Right lobe of liver (tissue), 6 donors: ENCODE measurements at regions not wholly inside any gene's neighbourhood (a gene's known extent, or its start where the extent isn't known, plus 50 kb on each side); places are given as distances from the start of the nearest gene placed in this dataset.
"Not testable (repeated sequence)": the region's sequence is repeated elsewhere in the genome, so short reads cannot be mapped to it uniquely, and the experiment has no call there.

ENCODE experiments used
- ATAC-seq, 4 donors: fragments of 200-7000 bp; cut with Tn5 transposase; one replicate each; pipeline ENCODE4 v1.9.1; 2020; ENCODE audit warnings: mild to moderate bottlenecking in 4 of 4, moderate library complexity in 4 of 4
- DNase-seq, 3 donors: peaks; one replicate each; pipeline ENCODE4 v3.0.0-alpha.2; 2020
- H3K27ac ChIP-seq, 3 donors: fragments of 200-600 bp; one replicate each; pipeline ENCODE4 v1.8.0; 2022
- H3K27me3 ChIP-seq, 2 donors: fragments of 200-600 bp; one replicate each; pipeline ENCODE4 v1.8.0; 2022
- H3K36me3 ChIP-seq, 4 donors: fragments of 200-600 bp; sonication (generic) in 1 of 4; one replicate each; pipeline versions ENCODE4 v1.5.1 to v1.8.0; 2017 to 2022; ENCODE audit warnings: control low read depth in 1 of 4
- H3K4me1 ChIP-seq, 4 donors: fragments of 200-600 bp; sonication (generic) in 1 of 4; one replicate each; pipeline versions ENCODE4 v1.5.1 to v1.8.0; 2017 to 2022; ENCODE audit warnings: control low read depth in 1 of 4
- H3K4me3 ChIP-seq, 3 donors: fragments of 200-600 bp; one replicate each; pipeline ENCODE4 v1.8.0; 2022
- H3K9me3 ChIP-seq, 4 donors: fragments of 200-600 bp; sonication (generic) in 1 of 4; one replicate each; pipeline versions ENCODE4 v1.5.1 to v1.8.0; 2017 to 2022; ENCODE audit warnings: control low read depth in 1 of 4
- POLR2A ChIP-seq: fragments of 450-650 bp; IDR thresholded peaks from one replicate; pipeline ENCODE4 v1.6.1; 2017; ENCODE audit warnings: antibody characterized with exemption, mild to moderate bottlenecking
- WGBS: methylation state at CpG from one replicate; pipeline ENCODE4 v1.1.6; 2018; ENCODE audit warnings: low coverage, low lambda C conversion rate; ENCODE audit not compliant: insufficient coverage; ENCODE audit errors: missing lambda C conversion rate; 5-methylcytosine and 5-hydroxymethylcytosine counted together
- intact Hi-C, 2 donors: fragments of 100-400 bp; cut with DNase I; formaldehyde crosslinking; loops; one replicate each; pipeline versions ENCODE4 v1.11.2 to v1.14.1; 2022
- TF ChIP-seq, protein P1 (sequence below), 4 donors: fragments of 200-600 bp in 3 of 4; fragments of 450-650 bp in 1 of 4; IDR thresholded peaks; one replicate each; pipeline versions ENCODE4 v1.5.1 to v1.8.0; 2016 to 2022; ENCODE audit warnings: antibody characterized with exemption in 4 of 4, mild to moderate bottlenecking in 2 of 4
- donor health status: DM: no; HTN: yes; CAD: no.
- donor health status: DM: no; HTN: no; CAD: no.
- donor health status: DM: no; HTN: no; CAD: no.
- donor health status: DM: no; HTN: yes; CAD: no.
- donor health status: DM: no; HTN: yes; CAD: no.

DNA sequence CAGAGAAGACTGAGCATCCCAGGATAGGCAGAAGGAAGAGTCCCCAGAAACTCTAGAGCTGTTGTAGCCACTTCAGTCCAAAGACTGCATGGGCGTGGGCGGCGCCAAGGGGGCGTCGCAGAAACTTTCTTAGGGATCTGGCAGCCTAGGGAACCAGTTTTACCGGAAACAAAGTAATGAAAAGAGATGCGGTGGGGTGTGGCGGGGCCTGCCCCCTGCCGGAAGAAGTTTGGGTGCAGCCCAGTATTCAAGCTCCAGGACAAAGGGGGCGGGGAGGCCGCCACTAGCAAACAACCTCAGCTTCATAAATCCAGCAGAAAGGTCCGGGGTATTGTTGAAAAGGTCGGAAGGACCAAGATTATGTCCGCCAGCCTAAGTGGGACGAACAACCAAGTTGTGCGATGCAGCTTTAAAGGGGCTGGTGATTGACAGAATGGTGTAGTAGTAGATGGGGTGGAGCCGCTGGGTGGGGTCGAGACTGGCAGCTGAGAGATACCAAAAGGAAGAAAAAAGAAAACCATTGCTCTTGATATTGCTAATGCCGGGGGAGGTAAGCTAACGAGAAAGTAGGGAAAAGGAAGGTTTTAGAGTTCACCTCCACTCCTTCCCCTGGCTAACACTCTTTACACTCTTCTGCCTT lies 190.5 kb downstream of the RRAGB start:
- Histone ChIP-seq H3K27me3 (no peaks in the 10 kb centered on the region), H3K4me3 (peak overlapping the region; percentile 39 to 56 (median 45)), H3K36me3 (no peaks in the 10 kb centered on the region), H3K27ac (no peak overlapping the region), H3K4me1 (no peaks in the 10 kb centered on the region), H3K9me3 (no peaks in the 10 kb centered on the region)
- TF ChIP-seq, protein P1, sequence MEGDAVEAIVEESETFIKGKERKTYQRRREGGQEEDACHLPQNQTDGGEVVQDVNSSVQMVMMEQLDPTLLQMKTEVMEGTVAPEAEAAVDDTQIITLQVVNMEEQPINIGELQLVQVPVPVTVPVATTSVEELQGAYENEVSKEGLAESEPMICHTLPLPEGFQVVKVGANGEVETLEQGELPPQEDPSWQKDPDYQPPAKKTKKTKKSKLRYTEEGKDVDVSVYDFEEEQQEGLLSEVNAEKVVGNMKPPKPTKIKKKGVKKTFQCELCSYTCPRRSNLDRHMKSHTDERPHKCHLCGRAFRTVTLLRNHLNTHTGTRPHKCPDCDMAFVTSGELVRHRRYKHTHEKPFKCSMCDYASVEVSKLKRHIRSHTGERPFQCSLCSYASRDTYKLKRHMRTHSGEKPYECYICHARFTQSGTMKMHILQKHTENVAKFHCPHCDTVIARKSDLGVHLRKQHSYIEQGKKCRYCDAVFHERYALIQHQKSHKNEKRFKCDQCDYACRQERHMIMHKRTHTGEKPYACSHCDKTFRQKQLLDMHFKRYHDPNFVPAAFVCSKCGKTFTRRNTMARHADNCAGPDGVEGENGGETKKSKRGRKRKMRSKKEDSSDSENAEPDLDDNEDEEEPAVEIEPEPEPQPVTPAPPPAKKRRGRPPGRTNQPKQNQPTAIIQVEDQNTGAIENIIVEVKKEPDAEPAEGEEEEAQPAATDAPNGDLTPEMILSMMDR (IDR thresholded peaks at IDR 0.05), result peak in 3 of 4 donors; percentile 18 to 31 (median 29)
- no peak for TF ChIP-seq POLR2A
- DNase-seq (peak in 1 of 3 donors; percentile 18), ATAC-seq (peak in 3 of 4 donors; percentile 27 to 51 (median 48))
- intact Hi-C loops, result no loop called here
- WGBS, result 18% methylated on average over 20 of the region's 20 CpGs

DNA sequence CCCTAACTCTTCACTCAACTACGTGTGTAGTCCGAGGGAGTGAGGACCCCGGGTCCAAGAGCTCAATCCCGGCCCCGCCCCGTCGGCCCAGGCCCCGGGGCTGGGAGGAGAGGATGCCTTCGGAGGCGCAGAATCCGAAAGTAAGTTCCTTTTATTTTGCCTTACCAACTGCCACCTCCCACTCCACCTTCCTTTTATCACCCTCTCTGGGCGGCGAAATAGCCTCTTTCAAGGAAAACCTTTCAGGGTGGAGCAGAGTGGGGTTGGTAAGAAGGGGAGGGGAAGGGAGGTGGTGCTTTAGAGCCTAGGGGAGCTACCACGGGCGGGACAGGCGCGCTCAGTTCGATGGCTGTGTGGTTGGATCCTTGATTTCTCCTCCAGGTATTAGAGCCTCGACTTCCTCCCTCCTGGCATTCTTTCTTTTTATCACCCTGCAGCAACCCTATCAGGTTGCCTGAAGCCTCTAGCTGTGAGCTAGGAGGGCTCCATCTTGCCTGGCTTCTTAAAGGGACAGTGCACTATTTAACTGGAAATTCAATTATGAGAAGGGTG lies 191.2 kb downstream of the RRAGB start:
- 14% methylated on average over 18 of the region's 19 CpGs for WGBS
- no peaks in the 10 kb centered on the region for H3K4me1 ChIP-seq
- H3K9me3 ChIP-seq, result no peaks in the 10 kb centered on the region
- peak overlapping the region; percentile 39 to 56 (median 45) for H3K4me3 ChIP-seq
- ATAC-seq (peak; percentile 46 to 60 (median 52)), DNase-seq (no peak)
- H3K36me3 ChIP-seq, result no peaks in the 10 kb centered on the region
- TF ChIP-seq POLR2A, result no peak
- TF ChIP-seq, protein P1 (IDR thresholded peaks at IDR 0.05), result no peak
- H3K27ac ChIP-seq, result no peak overlapping the region
- intact Hi-C loops, result no loop called here
- no peaks in the 10 kb centered on the region for H3K27me3 ChIP-seq

DNA sequence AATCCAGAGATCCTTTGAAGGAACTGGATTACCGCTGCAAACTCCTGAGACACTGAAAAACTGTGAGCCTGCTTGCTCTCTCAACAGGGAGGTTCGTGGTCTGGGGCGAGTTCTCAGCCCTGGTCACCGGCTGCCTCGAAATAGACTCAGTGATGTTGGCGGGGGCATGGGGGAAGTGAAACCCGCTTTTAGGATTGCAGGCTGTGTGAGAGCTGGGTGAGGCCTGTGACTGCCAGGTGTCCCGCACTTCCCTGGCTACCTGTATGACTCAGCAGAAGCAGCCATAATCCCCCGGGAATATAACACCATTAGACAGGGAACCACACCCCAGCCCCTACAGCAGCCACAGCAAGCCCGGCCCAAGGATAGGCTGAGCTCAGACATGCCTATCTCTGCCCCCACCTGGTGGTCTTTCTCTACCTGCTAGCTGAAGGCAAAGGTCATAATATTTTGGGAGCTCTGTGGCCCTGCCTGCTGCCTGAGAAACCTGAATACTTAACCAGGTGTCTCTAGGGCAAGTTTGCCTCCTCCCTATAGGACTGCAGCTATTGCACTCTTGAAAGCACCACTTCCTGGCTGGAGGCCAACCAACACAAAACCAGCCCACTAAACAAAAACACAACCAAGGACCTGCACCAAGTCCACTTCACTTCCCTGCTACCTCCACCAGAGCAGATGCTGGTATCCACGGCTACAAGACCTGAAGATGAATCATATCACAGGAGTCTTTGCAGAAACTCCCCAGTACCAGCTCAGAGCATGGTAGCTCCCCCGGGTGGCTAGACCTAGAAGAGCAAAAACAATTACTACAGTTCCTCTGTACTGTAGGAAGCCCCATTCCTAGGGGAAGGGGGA lies 202.0 kb downstream of the RRAGB start:
- H3K4me3 ChIP-seq, result no peak overlapping the region
- TF ChIP-seq, protein P1 (IDR thresholded peaks at IDR 0.05), result no peak
- TF ChIP-seq POLR2A, result no peak
- intact Hi-C loops, result no loop called here
- no peaks in the 10 kb centered on the region for H3K36me3 ChIP-seq
- 100% methylated on average over 1 of the region's 12 CpGs for WGBS
- DNase-seq, result no peak
- H3K9me3 ChIP-seq, result no peaks in the 10 kb centered on the region
- H3K4me1 ChIP-seq, result no peaks in the 10 kb centered on the region
- no peak for ATAC-seq
- H3K27ac ChIP-seq, result no peak overlapping the region
- no peaks in the 10 kb centered on the region for H3K27me3 ChIP-seq

DNA sequence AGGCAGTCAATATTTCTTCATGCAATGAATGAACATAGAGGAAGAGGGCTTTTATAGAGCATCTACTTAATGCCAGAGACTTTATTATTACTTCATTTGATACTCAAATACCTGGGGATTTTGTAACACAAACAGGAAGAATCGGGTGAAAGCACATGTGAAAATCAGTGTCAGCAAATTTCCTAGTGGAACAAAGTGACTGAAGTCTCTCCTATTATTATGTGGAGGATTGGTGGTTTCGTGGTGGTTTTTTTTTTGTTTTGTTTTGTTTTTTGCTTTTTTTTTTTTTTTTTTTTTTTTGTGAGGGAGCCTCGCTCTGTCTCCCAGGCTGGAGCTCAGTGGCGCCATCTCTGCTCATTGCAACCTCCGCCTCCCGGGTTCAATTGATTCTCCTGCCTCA lies 207.0 kb downstream of the RRAGB start:
- H3K27ac ChIP-seq, result no peak overlapping the region
- H3K9me3 ChIP-seq, result no peaks in the 10 kb centered on the region
- 52% methylated on average over 3 of the region's 6 CpGs for WGBS
- no peak for ATAC-seq
- H3K4me1 ChIP-seq, result no peaks in the 10 kb centered on the region
- intact Hi-C loops, result no loop called here
- TF ChIP-seq POLR2A, result no peak
- TF ChIP-seq, protein P1 (IDR thresholded peaks at IDR 0.05), result no peak
- H3K27me3 ChIP-seq, result no peaks in the 10 kb centered on the region
- no peak for DNase-seq
- H3K4me3 ChIP-seq, result no peak overlapping the region
- H3K36me3 ChIP-seq, result no peaks in the 10 kb centered on the region

DNA sequence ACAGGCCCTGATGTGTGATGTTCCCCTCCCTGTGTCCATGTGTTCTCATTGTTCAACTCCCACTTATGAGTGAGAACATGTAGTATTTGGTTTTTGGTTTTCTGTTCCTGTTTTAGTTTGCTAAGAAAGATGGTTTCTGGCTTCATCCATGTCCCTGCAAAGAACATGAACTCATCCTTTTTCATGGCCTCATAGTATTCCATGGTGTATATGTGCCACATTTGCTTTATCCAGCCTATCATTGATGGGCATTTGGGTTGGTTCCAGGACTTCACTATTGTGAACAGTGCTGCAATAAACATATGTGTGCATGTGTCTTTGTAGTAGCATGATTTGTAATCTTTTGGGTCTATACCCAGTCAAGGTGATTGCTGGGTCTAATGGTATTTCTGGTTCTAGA lies 211.0 kb downstream of the RRAGB start:
- DNase-seq, H3K4me3 ChIP-seq, H3K4me1 ChIP-seq, H3K27ac ChIP-seq, intact Hi-C loops, H3K36me3 ChIP-seq, H3K27me3 ChIP-seq, ATAC-seq, H3K9me3 ChIP-seq: not testable (repeated sequence)
